Left kidney (tissue), 1 donor: ENCODE measurements at regions not wholly inside any gene's neighbourhood (a gene's known extent, or its start where the extent isn't known, plus 50 kb on each side); places are given as distances from the start of the nearest gene placed in this dataset.
"Not testable (repeated sequence)": the region's sequence is repeated elsewhere in the genome, so short reads cannot be mapped to it uniquely, and the experiment has no call there.

Source experiments
- DNase-seq: peaks from one replicate; pipeline ENCODE4 v3.0.0-alpha.2; 2013

DNA sequence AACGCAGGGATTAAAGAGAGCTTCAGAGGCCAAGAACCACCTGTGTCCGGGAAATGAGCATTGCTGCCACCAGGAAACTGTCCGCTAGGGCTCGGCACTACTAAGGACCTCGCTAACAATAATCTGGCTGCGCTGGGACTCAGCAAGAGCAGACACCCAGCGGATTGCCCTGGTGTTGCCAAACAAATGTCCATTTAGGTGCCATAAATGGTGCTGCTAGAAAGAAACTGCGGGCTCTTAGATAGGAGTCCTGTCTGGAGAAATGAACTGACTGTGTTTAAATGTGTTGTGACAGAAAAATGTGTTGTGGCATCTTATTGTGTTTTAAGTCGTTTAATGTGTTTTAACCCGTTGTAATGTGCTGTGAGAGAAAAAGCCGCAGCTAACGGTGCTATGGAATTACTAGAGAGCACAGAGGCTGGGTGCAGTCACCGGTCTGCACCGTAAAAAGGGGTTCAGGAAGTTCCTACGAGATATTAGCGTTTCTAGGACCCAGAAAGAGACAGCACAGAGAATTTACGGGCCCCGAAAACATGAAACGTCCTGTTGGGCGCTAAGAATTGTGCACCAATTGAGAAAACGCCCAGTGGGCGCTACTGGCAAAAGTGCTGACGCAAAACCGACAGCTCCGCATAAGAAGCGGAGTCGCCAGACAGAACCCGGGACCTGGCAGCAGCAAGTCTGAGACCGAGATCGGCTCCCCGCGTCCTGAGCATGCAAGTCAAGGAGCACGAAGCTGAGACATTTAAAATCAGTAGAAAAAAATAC, 90.6 kb downstream of the ANXA2R start:
- DNase-seq: peak; percentile 55

DNA sequence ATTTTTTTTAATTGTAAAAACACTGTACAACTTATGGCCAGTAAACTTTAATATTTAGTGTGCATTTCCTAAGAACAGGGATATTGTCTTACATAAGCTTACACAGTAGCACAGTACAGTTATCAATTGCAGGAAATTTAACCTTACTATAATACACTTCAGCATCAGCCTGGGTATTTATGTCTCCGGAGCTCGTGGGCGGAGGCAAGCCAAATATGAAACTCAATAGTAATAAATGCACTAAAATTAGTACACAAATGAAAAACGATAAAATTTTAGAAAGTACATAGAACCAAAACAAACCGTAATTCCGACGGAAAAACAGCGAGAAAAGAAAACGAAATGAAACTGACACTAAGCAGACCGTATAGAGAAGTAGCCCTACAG, 91.2 kb downstream of the ANXA2R start:
- no peak for DNase-seq

GRCh38 chr5:42944989-42945388, 95.1 kb downstream of the ANXA2R start:
- DNase-seq: no peak

DNA sequence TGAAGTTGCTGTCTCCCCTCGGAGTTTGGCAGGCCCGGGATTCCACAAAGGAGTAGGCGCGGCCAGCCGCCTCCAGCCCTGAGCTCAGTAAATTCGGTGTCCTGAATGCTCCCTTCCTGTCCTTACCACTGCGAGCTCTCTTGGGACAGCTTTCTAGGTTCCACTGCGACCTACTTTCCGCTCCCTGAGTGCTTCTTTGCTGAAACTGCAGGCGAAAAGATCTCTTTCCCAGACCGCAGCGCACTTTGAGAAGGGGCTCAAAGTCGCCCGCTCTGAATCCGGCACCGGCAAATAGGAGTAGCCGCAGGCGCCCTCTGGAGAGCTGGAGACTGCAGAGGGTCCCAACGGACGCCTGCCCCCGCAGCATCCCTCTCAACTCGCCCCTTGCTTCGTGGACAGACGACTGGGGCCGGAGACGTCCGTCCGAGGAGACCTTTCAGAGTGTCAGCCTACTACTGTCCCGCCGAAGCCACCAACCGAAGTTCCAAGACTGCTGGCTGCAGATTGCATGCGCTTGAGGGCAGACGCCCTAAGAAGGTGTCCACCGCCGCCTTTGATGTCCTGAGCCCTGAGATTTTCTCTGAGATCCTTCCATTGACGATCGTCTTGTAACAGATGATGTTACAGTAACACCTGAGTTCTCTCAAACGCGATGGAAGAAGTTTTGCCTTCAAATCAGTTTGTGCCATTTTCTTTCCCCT, 96.0 kb downstream of the ANXA2R start:
- DNase-seq: no peak

GRCh38 chr5:42940853-42941252, 99.3 kb downstream of the ANXA2R start:
- no peak for DNase-seq

DNA sequence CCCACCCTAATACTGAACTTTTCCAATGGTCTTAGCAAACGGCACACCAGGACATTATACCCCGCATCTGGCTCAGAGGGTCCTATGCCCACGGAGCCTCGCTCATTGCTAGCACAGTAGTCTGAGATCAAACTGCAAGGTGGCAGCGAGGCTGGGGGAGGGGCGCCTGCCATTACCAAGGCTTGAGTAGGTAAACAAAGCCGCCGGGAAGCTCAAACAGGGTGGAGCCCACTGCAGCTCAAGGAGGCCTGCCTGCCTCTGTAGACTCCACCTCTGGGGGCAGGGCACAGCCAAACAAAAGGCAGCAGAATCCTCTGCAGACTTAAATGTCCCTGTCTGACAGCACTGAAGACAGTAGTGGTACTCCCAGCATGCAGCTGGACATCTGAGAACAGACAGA, 108.1 kb downstream of the ANXA2R start:
- not testable (repeated sequence) for DNase-seq

DNA sequence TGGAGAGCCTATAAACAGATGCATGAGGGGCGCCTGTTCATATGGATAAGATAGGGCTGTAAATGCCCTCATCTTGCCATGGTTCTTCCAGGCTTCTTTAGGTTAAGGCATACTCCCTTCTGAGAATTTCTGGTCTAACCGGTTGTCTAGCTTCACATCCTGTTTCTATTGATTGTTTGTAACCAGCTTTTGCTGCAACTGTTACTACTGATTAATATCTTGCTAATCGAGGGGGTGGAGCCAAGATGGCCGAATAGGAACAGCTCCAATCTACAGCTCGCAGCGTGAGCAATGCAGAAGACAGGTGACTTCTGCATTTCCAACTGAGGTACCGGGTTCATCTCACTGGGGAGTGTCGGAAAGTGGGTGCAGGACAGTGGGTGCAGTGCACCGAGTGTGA, 108.7 kb downstream of the ANXA2R start:
- DNase-seq: not testable (repeated sequence)

DNA sequence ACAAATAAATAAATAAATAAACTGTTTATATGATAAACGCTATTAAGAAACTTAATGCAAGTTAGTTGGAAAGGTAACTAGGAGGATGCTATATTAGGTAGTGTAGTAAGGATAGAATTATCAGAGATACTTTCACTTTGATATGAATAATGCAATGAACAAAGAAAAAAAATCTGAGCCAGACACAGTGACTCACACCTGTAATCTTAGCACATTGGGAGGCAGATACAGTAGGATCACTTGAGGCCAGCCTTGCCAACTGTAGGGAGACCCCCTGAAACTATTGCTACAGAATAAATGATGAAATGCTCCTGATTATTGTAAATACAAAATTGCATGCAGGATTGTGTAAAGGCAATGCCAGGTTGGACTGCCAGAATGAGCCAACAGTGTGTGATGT, 109.2 kb downstream of the ANXA2R start:
- DNase-seq: no peak

- DNase-seq: no peak
Measured at GRCh38 chr5:42929871-42930270, 110.2 kb downstream of the ANXA2R start.

DNA sequence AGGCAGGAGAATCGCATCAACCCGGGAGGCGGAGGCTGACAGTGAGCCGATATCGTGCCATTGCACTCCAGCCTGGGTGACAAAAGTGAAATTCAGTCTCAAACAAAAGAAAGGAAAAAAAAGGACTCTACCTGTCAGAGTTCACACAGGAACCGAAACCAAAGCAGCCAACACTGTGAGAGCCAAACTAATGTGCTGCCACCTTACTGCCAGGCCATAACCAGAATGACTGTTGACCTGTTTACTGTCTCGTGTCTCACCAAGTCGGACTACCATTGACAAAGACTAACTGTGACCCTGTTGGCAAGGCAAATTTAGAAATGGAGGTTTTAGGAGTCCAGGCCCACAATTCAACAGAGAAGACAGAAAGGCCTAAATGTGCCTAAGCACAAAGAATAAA, 112.4 kb downstream of the ANXA2R start:
- no peak for DNase-seq

DNA sequence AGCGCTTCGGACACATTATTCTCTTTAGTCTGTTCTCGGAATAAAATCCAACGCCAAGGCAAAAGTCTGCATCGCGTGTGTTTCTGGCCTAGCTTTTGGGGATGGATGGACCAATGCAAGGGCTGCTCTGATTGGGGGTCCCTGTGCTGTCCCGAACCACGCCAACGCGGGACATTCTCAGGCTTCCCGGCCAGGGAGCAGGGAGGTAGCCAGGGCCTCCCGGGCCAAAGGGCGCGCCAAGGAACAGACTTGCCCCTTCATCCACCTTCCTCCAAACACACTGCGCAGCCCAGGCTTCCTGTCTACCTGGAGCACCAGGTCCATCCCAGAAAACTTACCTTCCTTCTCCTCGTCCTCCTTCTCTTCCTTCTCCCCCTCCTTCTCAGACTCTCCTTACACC, 113.0 kb upstream of the SELENOP start:
- no peak for DNase-seq

DNA sequence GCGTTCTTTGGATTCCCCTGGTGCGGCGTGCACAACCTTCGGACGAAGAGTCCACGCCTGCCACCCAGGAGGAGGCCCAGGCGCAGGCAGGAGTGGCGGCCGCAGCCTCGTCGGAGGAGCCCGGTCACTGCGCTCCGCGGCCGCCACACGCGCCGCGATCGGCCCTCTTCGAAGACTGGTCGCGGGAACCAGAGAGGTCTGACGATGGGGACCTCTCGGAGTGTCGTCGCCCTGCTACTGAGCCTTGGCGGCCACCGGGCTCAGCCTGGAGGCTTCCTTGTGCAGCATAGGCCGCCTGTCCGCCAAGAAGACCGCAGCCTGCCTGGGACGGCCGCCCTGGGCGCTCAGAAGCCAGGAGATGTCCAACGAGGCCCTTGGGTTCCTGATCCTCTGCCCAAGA, 112.5 kb upstream of the SELENOP start:
- no peak for DNase-seq

GRCh38 chr5:42923710-42924109, 112.0 kb upstream of the SELENOP start:
- no peak for DNase-seq

DNA sequence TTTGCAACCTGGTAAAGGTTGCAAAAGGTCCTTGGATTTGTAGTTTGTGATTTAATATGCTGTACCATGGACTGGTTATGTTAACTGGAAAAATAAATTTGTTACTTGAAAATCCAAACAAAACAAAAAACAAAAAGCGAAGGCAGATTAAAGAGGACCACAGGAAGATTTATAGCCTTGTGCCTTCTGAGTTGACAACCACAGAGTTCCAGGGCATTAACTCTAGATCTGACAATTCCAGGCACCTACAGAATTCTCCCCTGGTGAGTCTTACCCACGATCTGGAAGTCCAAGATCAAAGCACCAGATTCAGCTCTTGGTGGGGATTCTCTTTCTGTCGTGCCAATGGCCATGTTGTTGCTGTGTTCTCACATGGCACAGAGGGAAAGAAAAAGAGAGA, 107.9 kb upstream of the SELENOP start:
- DNase-seq: no peak

GRCh38 chr5:42915306-42915866, 103.7 kb upstream of the SELENOP start:
- DNase-seq: no peak

GRCh38 chr5:42912184-42912798, 100.6 kb upstream of the SELENOP start:
- no peak for DNase-seq

GRCh38 chr5:42908509-42909488, 97.1 kb upstream of the SELENOP start:
- DNase-seq: peak; percentile 85

DNA sequence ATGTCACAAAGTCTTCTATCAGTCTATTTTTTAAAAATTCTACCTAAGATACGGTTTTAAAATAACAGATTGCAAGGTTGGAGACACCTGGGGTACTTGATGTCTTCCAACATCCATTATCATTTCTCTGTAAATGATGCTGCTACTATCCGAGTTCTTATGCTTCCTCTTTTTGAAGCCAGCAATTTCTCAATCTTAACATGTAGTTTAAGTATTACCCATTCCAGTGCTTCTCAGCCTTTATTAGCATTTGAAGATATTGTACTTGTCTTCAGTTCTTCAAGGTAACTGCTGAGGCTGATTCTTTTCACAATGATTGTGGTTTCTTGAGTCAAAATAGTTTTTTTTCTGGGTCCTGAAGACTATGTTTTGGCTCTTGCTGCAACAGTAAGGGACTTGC, 96.4 kb upstream of the SELENOP start:
- no peak for DNase-seq

GRCh38 chr5:42905827-42906226, 94.1 kb upstream of the SELENOP start:
- DNase-seq: no peak

- DNase-seq: no peak
Measured at GRCh38 chr5:42900734-42901133, 89.0 kb upstream of the SELENOP start.

- no peak for DNase-seq
Measured at GRCh38 chr5:42898760-42899159, 87.1 kb upstream of the SELENOP start.

DNA sequence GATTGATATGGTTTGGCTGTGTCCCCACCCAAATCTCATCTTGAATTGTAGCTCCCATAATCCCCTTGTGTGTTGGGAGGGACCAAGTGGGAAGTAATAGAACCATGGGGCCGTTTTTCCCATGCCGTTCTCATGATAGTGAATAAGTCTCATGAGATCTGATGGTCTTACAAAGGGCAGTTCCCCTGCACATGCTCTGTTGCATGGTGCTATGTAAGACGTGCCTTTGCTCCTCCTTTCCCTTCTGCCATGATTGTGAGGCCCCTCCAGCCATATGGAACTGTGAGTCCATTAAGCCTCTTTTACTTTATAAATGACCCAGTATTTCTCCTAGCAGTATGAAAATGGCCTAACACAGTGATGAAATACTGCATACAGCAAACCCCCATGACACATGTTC, 84.8 kb upstream of the SELENOP start:
- no peak for DNase-seq
